HL-60 (cell line): ENCODE measurements at regions not wholly inside any gene's neighbourhood (a gene's known extent, or its start where the extent isn't known, plus 50 kb on each side); places are given as distances from the start of the nearest gene placed in this dataset.

ENCODE experiments used
- CTCF ChIP-seq: IDR thresholded peaks from one replicate; pipeline ENCODE4 v1.5.1; 2011; ENCODE audit warnings: low read length, control low read depth, inconsistent platforms; ENCODE audit not compliant: insufficient read depth
- GABPA ChIP-seq: IDR thresholded peaks from 2 replicates; pipeline ENCODE4 v1.6.1; 2012; ENCODE audit warnings: low read depth

- TF ChIP-seq GABPA = no peak
- TF ChIP-seq CTCF = no peak
Observed at GRCh38 chr1:217196616-217197015, 434.3 kb downstream of the GPATCH2 start.
